DMS114 treated with DMSO at 0.1 percent for 48 hours (cell line): ENCODE measurements at regions not wholly inside any gene's neighbourhood (a gene's known extent, or its start where the extent isn't known, plus 50 kb on each side); places are given as distances from the start of the nearest gene placed in this dataset.

Experiments
- DNase-seq: peaks from one replicate; lab custom pipeline; 2025; ENCODE audit not compliant: unreplicated experiment; lab: John Stamatoyannopoulos, UW

DNA sequence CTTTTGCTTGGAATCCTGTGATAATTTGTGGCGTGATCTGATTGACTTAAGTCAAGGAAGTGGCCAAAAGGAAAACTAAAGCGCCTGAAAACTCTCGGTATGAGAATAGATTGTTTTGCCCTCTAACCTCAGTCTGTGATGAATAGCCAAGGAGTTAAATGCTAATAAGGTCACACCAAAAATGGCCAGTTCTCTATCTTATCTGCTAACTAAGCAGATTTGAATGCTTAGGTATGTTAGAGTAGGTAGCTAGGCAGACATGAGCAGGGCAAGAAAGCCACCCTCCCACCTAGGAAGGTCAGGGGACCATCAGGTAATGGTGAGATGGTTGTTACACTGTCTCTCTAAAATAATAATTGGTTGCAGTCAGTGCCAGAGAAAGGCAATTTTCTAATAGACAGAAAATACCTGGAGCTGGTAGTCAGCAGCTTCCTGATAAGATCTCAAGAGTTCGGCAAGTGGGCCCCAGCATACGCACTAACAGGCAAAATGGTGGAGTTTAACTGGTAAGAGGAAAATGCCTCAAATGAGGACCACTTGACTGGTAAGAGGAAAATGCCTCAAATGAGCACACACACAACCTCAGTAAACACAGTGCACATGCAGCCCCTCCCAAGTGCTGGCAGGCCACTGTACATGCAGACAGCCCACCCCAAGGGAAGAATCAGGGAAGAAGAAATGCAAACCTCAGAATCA lies 468.4 kb downstream of the MBD2 start:
- DNase-seq: no peak

GRCh38 chr18:53754154-53754553 lies 470.3 kb downstream of the MBD2 start:
- no peak for DNase-seq

- no peak for DNase-seq
These were observed 470.9 kb downstream of the MBD2 start for GRCh38 chr18:53753601-53754000.

DNA sequence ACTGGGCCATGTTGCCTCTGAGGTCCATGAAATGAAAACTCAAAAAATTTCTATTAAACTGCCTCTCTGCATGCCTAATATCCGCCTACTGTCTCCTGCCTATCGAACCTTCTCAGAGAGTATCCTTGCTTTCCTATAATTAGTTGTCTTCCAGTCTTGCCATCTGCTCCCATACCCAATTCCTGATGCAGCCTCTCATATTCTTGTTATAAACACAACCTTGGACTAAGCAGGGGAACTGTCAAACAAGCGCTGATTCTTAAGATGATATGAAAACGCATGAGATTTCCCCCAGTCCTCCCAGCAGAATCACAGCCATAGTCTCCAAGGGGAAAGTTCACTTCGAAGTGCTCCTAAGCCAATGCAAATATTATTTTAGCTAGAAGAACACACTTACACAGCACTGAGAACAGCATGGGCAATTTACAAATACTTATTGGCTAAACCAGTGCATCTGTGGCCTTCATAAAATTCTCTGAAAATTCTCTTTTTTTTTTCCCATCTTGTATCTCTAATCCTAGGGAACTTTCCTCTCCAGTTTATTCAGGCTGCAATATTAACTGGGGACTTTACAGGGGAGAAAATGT lies 471.6 kb downstream of the MBD2 start:
- no peak for DNase-seq

DNA sequence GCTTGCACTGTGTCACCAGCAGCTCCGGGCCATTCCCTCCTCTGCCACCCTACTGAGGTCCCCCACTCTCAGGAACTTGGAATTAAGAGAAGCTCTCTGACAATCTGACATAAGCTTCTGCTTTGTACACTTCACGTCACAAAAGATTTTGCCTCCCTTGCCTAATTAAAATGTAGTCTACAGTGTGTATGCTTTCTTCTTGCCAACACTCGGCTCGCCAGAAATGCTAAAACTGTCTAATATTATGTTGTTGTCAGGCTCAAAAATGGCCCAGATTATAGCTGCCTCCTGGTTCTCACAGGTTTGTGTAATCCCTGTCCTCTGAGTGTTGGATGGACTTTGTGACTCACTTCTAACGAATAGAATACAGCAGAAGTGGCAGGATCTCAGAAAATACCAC lies 474.7 kb downstream of the MBD2 start:
- DNase-seq: no peak

DNA sequence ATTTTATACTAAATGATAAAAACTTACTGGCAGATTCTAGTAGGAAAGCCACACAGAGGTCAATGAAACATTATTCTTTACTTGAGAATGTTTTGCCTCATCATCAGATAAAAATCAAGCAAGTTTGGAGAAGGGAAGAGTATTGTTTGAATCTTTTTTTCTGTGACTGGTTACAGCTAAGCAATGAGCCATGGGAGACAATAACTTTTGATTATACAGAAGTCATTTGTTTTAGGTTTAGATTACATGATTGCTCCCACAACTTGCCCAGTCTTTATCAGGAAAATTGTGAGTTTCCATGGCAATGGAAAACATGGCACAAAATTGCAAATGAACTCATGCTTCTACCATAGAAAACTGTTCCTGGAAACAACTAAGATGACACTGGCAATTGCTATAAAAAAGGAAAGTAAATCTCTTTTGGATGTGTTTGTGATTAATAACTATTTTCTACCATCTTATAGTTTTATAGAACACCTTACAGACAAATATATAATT lies 476.8 kb downstream of the MBD2 start:
- no peak for DNase-seq

DNA sequence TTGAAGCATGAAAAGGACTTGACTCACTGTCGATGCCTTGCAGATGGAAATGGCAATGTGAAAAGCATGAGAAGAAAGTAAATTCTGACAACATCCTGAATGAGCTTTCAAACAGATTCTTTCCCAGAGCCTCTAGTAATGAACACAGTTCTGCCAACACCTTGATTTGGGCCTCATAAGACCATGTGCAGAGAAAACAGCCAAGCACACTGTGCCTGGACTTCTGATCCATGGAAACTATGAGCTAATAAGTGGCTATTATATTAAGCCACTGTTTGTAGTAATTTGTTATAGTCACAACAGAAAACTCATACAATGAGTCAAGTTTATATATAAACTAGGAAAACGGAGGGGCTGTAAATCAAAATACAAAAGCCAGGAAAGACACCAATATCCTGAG lies 477.3 kb downstream of the MBD2 start:
- no peak for DNase-seq

DNA sequence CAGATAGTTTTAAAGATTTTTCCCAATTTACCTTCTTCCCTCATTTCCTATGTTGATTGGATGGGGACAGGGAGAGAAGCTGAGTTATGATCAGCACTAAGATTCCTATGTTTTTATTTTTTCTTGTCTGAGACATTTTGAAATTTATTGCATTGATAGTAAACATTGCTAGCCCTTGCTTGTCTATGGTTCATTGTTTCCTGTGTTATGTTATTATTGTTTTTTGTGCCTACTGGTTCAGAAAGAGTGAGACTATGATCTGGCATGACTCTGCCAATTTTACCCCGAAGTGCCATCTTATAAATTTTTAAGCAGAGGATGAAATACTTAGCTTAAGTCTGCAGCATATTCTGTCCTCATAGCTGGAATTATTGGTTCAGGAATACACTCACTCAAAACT lies 478.5 kb downstream of the MBD2 start:
- DNase-seq: no peak

DNA sequence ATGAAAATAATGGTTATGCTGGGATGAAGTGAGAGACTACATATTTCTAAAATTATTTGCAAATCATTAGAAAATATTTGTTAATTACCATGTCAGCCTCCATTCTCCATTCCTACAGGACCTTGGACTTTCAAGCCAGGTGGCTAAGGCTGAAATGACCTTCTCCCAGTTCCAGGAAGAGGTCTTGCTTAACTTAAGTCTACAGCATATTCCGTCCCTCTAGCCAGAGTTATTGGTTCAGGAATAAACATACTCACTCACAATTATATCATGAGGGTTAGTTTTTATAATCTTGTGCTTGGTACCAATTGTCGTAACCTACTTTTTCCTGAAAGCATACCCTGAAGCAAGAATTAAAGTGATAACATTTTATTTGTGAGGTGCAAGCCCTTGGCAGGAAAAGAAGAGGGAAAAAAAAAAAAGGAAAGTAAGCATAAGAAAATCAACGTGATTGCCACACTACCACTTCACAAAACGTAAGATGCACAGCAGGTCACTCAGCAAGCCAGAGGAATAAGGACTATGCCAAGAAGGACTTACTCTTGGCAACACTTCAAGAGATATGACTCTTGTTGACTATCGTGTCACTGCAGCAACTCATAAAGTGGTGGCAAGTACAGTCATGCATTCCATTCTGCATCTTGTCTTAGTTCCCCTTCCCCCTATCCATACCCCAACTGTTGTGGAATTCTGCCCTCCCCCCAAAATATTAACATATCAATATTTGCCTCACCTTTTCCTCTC lies 479.1 kb downstream of the MBD2 start:
- no peak for DNase-seq

GRCh38 chr18:53739700-53740099 lies 484.8 kb downstream of the MBD2 start:
- DNase-seq: no peak

- no peak for DNase-seq
These were observed 488.9 kb downstream of the MBD2 start for GRCh38 chr18:53735526-53735925.

DNA sequence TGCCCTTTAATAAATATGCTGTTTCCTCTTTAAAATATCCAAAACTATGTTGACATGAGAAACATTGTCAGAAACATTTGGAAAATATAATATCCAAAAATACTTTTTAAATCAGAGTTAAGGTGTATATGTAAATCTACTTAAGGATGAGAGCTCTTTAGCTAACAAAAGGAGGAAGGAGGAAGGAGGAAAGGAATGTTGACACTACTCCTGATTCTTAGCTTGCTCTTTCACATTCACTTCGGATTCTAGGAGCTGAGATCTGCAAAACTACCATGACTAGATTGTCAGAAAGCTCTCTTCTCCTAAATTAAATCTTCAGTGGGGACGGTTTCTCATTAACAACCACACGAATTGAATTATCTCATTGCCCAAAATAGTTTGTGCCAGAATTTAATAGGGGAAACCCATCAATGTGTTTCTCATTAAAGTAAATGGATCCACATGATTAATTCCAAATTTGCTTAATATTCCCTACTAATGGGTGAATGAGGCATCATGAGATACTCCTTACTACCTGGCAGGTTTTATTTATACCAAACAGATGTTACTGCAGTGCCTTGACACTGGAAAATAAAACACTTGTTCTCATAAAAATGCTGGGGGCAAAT lies 509.1 kb downstream of the MBD2 start:
- no peak for DNase-seq

- DNase-seq: no peak
These were observed 514.4 kb downstream of the MBD2 start for GRCh38 chr18:53710080-53710479.

- DNase-seq: no peak
These were observed 522.0 kb downstream of the MBD2 start for GRCh38 chr18:53702480-53702879.

GRCh38 chr18:53701697-53702096 lies 522.8 kb downstream of the MBD2 start:
- DNase-seq: no peak

- peak; percentile 2 for DNase-seq
These were observed 525.6 kb downstream of the MBD2 start for GRCh38 chr18:53698907-53699306.

DNA sequence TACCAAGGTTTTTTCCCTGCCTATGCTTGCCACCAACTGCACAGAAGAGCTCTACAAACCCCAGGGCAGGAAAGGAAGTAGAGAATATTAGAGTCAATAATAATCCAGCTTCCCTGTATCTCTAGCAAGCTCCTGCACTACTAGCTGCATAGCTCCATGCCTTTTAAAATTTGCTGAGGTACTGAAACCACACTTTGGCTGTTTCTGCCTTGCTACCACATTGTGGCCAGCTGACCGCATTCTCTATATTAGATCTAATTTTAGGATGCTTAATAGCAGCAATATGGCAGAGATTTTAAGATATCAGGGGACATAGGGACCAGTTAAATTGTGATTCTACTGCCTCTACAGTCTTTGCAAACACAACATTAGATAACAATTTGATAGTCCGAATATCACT lies 534.6 kb downstream of the MBD2 start:
- DNase-seq: no peak

GRCh38 chr18:53686965-53687364 lies 537.5 kb downstream of the MBD2 start:
- no peak for DNase-seq

- DNase-seq: no peak
These were observed 541.7 kb downstream of the MBD2 start for GRCh38 chr18:53682796-53683195.

DNA sequence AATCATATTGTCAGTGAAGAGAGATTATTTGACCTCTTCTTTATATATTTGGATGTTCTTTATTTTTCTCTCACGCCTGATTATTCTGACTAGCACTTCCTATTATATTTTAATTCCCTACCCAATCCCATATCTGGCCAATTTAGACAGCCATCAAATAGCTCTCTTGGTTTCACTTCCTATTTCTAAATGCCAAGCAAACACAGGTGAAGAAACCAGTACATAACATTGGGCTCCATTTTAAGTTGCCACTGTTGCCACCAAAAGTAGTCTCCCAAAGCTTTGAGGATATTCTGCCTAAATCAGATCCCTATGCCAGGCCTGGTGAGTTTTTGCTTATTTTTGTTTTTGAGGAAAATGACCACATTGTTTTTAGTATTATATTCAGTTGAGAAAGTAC lies 547.0 kb downstream of the MBD2 start:
- no peak for DNase-seq

DNA sequence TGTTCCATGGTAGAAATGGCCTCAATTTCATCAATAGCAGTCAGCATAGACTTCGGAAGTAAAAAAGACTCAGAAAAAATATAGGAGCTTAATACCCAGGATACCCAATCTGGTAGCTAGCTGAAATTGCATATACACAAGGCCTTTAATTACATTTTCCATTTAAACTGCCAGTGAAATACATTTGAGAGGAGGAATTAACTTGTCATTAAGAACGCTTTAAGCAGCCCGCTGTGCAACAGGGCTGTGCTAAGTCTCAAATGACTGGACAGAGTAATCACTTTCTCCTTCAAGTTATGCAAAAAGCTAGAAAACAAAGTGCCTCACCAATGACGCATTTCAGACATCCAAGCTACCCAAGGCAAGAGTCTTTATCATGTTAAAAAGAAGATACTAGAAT lies 558.8 kb downstream of the MBD2 start:
- no peak for DNase-seq

DNA sequence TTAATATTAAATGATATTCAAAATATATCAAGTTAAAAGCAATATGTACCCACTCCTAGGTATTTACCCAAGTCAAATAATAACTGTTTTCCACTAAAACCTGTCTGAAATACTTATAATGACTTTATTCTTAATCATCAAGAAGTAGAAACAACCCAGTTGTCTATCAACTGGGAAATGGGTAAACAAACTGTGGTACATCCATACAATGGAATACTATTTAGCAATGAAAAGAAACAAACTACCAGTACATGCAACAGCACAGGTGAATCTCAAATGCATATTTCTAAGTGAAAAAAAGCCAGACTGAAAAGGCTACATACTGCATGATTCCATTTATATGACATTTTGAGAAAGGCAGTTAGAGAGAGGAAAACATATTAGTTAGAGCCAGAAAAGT lies 559.9 kb downstream of the MBD2 start:
- DNase-seq: no peak
